NCI-H446 (cell line): ENCODE measurements at regions not wholly inside any gene's neighbourhood (a gene's known extent, or its start where the extent isn't known, plus 50 kb on each side); places are given as distances from the start of the nearest gene placed in this dataset.

Source experiments
- DNase-seq, 2 experiments: peaks; one replicate each; lab custom pipeline; 2025; lab: John Stamatoyannopoulos, UW

DNA sequence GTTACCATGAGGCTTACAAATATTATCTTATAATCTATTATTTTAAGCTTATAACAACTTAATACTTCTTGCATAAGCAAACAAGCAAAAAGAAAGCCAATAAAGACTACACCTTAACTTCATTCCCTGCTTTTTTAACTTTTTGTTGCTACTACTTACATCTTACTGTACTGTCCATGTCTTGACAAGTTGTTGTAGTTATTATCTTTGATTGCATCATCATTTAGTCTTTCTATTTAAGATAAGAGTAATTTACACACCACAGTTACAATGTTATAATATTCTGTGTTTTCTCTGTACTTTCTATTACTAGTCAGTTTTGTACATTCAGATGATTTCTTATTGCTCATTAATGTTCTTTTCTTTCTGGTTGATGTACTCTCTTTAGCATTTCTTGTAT lies 346.6 kb downstream of the SMARCA1 start:
- no peak for DNase-seq

GRCh38 chrX:129161108-129161507 lies 362.2 kb downstream of the SMARCA1 start:
- no peak for DNase-seq

DNA sequence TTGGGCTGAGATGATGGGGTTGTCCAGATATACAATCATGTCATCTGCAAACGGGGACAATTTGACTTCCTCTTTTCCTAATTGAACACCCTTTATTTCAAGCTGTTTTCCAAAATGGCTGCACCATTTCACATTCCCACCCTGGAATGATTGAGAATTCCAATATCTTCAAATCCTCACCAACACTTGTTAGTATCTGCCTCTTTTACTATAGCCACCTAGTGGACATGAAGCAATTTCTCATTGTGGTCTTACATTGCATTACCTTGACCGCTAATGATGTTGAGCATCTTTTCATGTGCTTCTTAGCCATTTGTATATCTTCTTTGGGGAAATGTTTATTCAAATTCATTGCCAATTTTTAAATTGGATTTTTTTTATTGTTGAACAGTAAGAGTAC lies 364.8 kb downstream of the SMARCA1 start:
- DNase-seq: no peak

- no peak for DNase-seq
Measured at GRCh38 chrX:129145840-129146272, 377.4 kb downstream of the SMARCA1 start.

- no peak for DNase-seq
Measured at GRCh38 chrX:129145385-129145784, 377.9 kb downstream of the SMARCA1 start.

DNA sequence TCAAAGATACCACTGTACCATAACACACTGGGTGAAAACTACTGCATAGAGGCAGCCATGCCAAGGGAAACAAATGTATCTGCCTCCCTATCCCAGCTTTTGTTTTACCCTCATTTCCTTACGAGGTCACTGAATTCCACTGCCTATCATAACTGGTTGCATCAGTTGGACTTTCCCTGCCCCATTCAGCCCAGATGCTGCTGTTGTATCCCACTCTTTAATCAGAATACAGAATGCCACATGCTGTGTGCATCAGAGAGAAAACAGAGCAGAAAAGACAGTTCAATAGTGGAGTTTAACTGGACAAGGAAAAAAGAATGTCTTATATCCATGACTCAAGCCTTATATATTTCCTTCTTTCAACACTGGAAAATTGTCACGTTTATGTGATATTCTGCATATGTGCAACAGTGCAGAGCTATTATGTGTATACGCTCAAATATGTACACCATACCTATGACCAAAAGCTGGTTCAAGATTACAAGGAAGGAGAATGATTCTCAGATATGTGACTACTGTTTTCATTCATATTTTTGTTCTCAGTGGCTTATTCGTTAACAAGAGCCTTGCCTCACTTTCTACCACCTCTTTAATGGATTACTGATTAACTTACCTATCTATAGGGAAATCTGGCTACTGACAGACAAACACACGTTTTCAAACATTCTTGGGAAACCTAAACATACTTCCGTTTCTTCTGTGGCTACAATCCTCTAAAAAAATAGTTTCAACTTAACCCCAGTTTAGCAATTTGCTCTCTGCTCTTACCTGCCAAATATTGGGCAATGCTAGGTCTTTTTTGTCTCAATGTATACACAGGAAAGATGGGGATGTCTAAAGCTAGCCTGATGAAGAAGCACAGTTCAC lies 378.9 kb downstream of the SMARCA1 start:
- DNase-seq: no peak

DNA sequence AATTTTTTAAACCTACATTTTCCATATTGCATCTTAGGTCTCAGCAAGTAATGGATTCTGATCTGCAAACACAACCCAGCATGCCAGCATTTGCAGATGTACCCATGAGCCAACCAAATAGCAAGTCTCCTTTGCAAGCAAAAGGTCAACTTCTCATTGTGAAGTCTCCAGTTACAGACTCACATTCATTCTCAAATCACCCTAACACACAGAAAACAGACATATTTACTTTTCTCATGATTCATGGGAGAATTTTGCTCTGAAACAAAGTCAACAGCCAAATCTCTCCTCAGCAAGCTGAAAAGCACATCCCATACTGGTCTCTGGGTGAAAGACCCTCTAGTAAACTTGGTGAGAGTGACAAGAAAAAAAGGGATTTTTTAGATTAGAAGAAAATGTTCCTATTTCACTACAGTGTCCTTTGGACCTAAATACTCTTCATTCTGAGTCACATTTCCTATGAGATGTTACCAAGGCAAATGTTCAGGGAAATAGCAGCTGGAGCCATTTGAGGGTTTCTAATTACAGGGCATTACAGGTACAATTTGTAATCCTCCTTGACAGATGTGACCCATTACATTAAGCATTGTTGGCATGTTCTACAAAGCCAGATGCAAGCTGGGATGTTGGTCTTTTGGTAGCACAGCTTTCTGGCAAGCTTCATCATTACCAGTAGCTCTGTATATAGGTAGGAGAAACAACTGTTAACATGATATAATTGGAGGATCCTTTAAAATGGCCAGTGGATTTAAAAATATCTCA lies 383.3 kb downstream of the SMARCA1 start:
- DNase-seq: no peak

DNA sequence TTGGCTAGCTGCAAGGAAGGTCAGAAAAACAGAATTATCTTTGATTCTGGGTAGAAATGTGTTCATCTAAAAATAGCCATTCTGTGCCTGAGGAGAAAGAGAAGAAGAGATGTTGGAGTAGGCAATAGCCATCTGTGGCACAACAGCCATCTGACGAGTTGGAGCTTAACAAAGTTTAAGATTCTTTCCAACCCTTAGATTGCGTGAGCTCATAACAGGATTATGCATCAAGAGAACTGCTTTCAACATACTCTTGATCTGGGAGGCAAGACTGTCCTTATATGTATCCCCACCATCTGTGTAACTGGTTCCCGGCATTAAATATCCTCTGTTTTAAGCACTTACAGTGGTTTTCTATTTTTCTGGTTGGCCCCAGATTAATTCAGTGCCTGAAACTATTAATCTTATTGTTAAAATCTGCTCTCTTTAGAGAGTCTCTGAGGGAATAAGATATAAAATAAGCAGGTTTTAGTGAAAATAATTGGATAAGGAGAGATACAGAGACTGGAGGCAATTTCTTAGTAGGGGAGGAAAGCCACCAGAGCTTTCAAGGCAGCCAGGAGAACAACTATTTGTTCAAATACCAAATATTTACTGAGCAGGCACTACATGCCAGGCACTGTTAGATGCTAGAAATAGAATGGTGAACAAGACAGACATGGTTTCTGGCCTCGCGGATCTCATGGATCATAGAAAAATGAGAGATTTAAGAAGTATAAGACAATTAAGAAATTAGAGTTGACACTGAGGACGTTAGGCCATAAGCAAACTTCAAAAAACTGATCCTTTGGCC lies 398.0 kb downstream of the SMARCA1 start:
- no peak for DNase-seq

DNA sequence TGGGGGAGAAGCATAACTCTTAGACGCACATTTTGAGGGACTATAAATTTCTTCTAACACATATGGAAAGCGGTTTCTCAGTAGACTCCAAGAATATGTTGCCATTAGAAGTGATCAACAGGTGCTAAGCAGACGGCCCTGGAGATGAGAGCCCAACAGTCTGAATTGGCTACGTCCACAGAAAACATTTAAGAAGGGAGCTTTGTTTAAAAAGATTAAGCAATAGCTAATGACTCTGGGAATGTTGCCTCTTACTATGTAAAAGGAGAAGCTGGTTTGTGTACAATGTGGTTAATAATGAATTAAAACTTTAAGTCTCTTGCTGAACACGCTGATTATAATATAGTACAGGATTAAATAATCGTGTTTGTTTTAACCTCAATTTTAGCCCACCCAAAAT lies 399.5 kb downstream of the SMARCA1 start:
- no peak for DNase-seq

GRCh38 chrX:129116676-129117470 lies 406.4 kb downstream of the SMARCA1 start:
- DNase-seq: no peak

- DNase-seq: no peak
Measured at GRCh38 chrX:129115935-129116334, 407.4 kb downstream of the SMARCA1 start.

GRCh38 chrX:129115104-129115503 lies 408.2 kb downstream of the SMARCA1 start:
- DNase-seq: peak; percentile 28 to 42

GRCh38 chrX:129111081-129111798 lies 412.1 kb downstream of the SMARCA1 start:
- DNase-seq: no peak

GRCh38 chrX:129108936-129109335 lies 414.4 kb downstream of the SMARCA1 start:
- DNase-seq: no peak

GRCh38 chrX:129099207-129099606 lies 424.1 kb downstream of the SMARCA1 start:
- DNase-seq: no peak

DNA sequence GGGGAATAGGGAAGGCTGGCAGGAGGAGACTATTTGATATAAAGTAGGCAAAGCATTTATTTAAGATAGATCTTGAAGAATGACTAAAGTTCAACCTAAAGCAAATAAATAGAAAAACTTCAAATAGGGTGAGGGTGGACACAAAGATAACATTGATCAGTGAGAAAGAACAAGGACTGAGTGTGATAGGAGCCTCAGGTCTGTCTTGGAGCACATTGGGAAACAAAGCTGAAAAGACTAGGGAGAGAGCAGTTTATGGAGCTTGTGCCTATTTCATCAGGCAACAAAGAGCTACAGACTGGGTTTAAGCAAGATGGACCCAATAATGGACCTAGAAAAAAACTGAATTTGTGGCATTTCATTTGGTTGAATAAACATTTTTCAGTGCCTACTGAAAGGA lies 425.6 kb downstream of the SMARCA1 start:
- no peak for DNase-seq

DNA sequence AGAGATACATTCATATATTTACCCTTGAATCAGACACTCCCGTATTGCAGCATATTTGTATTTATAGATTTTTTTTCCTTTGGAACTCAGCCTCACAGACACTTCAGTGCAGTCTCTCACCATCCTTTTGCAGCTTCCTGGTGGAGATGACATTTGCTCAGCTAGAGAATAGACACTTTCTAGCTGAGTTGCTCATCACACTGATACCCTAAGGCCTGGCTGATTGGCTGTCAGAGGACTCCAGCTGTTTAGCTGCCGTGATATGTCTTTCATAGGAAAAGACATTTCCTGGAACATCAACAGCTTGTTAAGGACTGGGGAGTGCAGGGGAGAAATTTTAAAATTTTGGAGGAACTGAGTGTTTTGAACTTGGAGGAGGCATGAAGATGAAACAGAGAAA lies 429.6 kb downstream of the SMARCA1 start:
- no peak for DNase-seq

DNA sequence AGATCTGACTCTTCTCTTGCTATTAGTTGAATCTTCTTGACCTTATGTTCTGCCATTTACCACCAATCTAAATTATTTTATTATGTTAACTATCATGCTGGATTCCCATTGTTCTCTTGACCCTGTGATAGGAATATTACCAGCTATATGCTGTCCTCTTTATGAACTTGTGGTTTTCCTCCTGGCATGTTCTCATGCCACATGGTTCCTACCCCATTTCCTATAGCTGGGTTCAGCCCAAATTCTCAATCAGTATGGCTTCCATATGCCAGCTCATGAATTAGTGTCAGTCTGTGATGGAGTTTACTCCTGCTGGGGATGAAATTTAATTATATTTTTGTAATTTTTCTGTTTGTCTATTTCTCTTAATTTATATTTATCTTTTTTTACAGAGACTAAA lies 430.5 kb downstream of the SMARCA1 start:
- no peak for DNase-seq

GRCh38 chrX:129092242-129092641 lies 431.0 kb downstream of the SMARCA1 start:
- no peak for DNase-seq

DNA sequence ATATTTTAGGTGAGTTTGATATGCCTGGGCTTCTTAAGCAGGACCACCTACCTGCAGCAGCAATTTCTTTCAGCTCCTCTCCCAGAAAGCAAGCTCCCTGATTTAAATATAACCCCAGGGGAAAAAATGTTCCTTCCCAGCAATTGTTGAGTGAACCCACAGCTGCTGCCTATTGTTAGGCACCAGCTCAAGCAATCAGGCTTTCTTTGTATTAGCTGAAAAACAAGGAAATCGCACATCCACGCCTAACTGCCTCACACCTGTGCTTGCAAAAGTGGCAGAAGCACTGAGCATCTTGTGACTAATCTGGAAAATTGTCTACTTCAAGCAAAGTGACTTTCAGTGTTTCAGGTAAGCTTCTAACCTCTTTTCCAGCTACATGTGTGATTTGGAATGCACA lies 432.2 kb downstream of the SMARCA1 start:
- DNase-seq: no peak

GRCh38 chrX:129086802-129087201 lies 436.5 kb downstream of the SMARCA1 start:
- no peak for DNase-seq
